ENCODE measurements at regions not wholly inside any gene's neighbourhood (a gene's known extent, or its start where the extent isn't known, plus 50 kb on each side); places are given as distances from the start of the nearest gene placed in this dataset.

DNA sequence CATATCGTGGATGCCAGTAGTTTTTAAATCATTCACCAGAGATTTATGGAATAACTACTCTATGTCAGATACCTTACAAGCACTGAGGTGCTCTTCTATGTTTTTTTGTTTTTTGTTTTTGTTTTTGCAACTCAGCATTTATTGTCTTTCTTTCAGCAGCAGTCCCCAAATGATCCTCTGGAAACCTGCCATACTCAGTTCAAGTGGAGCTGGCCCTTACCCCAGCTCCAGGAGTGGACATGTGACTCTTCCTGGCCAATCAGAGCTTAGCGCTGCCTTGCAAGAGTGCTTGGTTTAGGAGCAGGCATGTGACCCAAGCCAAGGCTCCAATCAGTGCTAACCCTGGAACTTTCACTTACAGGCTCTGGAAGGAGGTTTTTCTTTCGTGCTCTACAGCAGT, 356.6 kb upstream of the ZMIZ1 start:
- Histone ChIP-seq H3K27me3 (no peaks in the 10 kb centered on the region), H3K36me3 (no peaks in the 10 kb centered on the region)
- no peak for DNase-seq

DNA sequence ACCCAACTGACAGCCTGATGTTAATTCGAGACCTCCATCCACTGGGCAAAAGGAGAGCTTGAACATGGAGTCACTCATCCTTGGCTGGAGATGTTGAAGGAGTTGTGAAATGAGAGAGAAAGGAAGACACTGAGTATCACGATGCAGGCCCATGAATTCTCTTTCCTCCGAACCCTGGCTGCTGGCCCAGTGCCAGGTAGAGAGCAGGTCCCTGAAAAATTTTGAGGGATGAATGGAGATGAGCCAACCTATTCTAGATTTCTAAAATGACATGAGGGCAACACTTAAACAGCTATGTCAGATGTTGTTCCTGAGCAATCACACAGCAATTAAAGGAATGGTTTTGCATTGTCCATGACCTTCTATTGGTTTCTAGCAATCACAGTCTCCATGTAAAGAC, 355.1 kb upstream of the ZMIZ1 start:
- H3K36me3 ChIP-seq, result no peaks in the 10 kb centered on the region
- no peak for DNase-seq
- no peaks in the 10 kb centered on the region for H3K9me3 ChIP-seq
- no peaks in the 10 kb centered on the region for H3K27me3 ChIP-seq
- no peak overlapping the region for H3K4me3 ChIP-seq

More for the DNA sequence above, 356.6 kb upstream of the ZMIZ1 start:
- H3K9me3 ChIP-seq, result no peaks in the 10 kb centered on the region
- no peak overlapping the region for H3K4me3 ChIP-seq

DNA sequence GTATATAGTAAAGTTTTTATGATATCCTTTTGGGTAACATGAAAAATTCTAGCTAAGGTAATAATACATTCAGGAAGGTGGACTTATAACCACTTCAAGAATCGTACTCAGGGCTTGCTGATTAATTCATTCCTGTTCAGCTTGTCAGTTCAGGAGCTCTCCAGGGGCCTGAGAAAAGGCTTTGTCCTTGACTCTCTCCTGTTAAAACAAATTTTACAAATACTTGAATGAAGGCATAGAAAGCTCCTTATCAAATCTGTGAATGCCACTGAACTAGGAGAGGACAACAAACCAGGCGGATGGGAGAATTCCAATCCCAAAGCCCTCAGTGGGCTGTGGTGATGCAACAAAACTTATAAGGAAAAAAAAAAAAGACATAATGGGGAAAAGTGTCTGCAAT, 354.5 kb upstream of the ZMIZ1 start:
- Histone ChIP-seq H3K9me3 (no peaks in the 10 kb centered on the region), H3K4me3 (no peak overlapping the region), H3K36me3 (no peaks in the 10 kb centered on the region), H3K27me3 (no peaks in the 10 kb centered on the region)
- DNase-seq, result no peak

DNA sequence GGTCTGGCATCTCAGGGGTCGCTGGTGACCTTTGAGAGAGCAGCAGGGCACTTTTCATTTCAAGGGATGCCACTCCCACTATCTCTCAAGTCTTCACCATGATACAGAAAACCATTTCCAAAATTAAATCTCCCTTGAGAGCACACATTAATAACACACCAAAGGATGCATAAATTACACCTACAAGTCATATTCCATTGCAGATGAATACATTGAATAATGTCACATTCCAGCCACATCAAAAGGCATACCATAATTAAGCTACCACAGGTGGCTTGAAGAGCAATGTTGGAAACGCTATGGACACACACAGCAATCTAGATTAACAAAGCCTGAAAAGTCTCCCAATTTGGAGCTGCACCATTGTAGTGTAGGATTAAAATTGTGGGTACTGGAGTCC, 353.3 kb upstream of the ZMIZ1 start:
- DNase-seq, result no peak
- H3K9me3 ChIP-seq, result no peaks in the 10 kb centered on the region
- H3K27me3 ChIP-seq, result no peaks in the 10 kb centered on the region

DNA sequence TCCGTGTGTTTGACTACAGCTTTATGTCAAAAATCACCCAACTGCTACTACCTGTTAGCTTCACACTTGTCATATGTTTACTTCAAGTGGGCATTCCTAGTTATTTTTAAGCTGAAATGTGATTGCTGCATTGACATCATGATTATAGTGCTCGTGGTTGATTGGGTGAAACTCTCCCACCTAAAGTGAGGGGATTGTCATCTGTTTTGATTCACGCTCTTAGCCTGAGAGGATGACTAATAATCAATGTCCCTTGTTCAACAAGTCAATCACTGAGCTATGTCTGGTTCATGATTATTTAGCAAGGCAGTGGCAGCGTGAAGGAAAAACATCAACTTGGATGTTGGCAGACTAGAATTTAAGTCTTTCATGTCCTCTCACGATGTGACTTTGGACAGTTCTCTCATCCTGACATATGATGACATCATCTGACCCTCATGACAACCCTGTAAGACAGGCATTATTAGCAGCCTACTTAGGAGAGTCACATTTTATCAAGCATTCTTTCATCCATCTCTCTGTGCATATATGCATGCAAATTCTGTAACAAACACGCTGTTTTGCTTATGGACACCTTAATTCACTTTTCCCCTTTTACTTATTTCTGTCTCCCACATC, 352.6 kb upstream of the ZMIZ1 start:
- no peak overlapping the region for H3K4me3 ChIP-seq
- H3K36me3 ChIP-seq, result no peaks in the 10 kb centered on the region
- H3K27me3 ChIP-seq, result no peaks in the 10 kb centered on the region
- no peaks in the 10 kb centered on the region for H3K9me3 ChIP-seq
- no peak for DNase-seq

More for the DNA sequence above, 353.3 kb upstream of the ZMIZ1 start:
- H3K4me3 ChIP-seq, result no peak overlapping the region
- H3K36me3 ChIP-seq, result no peaks in the 10 kb centered on the region

DNA sequence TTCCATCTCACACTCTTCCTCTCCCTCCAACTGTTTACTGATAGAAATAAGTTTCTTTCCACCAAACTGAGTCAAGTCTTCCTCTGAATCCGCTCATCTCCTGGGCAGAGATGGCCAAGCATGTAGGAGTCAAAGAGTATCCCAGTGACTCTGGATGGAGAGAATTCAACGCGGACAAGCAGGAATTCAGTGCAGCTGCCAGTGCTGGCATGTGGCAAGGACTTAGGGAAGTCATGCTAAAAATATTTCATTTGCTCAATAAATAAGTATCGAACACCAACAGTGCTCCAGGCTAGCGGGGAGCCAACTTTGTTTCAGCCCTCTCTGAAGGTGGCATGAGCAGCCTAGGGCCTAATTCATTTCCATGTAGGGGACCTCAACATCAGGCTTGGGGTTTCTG, 351.6 kb upstream of the ZMIZ1 start:
- no peaks in the 10 kb centered on the region for H3K27me3 ChIP-seq
- no peaks in the 10 kb centered on the region for H3K36me3 ChIP-seq
- peak; percentile 87 for DNase-seq
- no peak overlapping the region for H3K4me3 ChIP-seq
- no peaks in the 10 kb centered on the region for H3K9me3 ChIP-seq

DNA sequence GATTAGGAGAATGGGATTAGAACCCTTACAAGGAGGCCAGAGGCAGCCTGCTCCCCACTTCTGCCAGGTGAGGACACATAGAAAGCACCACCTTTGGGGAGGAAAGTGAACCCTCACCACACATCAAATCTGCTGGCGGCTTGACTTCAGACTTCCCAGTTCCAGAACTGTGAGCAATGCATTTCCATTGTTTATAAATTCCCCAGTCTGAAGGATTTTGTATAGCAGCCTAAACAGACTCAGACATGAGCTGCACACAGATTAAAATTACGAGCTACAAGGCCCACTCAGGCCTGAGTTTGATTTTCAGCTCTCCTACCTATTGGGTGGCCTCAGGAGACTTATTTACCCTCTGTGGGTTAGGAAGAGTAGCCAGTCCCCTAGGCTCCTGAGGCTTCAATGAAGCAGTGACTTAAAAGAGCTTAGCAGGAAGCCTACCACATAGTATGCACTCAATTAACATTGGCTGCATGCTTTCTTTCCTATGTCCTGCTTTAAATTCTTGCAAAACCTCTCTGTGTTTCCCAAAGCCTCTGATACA, 350.7 kb upstream of the ZMIZ1 start:
- Histone ChIP-seq H3K36me3 (no peaks in the 10 kb centered on the region), H3K9me3 (no peaks in the 10 kb centered on the region), H3K27me3 (no peaks in the 10 kb centered on the region), H3K4me3 (no peak overlapping the region)
- no peak for DNase-seq

DNA sequence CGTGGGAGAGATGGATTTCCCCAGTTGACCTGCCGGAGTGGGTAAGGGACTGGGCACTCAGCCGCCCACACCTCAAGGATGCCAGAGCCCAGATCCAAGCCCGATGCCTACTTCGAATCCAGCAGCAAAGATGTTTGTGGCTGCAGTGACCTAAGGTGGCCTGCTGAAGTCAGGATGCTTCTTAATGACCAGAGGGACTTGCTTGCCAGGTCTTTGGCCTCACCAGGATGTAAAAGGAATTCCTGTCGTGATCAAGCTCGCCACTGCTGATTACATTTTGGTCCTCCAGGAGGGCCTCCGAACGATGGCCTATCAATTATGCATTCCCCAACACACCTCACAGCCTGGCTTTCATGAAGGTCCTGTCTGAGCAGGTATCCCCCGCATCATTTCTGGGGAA, 349.5 kb upstream of the ZMIZ1 start:
- Histone ChIP-seq H3K27me3 (no peaks in the 10 kb centered on the region), H3K9me3 (no peaks in the 10 kb centered on the region), H3K36me3 (no peaks in the 10 kb centered on the region), H3K4me3 (no peak overlapping the region)
- no peak for DNase-seq

DNA sequence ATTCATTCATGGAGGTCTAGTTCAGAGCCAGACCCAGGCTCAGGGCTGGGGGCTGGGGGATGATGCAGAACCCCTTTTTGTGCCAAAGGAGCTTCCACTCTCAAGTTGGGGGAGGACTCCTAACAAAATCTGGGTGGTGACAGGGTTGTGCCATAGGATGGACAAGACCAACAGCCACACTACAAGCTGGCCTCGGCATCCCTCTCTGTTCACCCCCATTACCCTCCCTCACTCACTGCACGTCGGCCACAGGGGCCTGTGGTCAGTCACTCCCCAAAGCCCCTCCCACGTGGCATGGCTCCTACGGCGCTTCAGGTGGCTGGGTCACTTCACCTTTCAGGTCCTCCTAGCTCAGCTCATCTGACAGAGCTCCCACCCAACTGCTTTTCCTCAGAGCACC, 348.7 kb upstream of the ZMIZ1 start:
- H3K4me3 ChIP-seq, result no peak overlapping the region
- DNase-seq, result no peak
- H3K9me3 ChIP-seq, result no peaks in the 10 kb centered on the region
- no peaks in the 10 kb centered on the region for H3K36me3 ChIP-seq
- no peaks in the 10 kb centered on the region for H3K27me3 ChIP-seq

DNA sequence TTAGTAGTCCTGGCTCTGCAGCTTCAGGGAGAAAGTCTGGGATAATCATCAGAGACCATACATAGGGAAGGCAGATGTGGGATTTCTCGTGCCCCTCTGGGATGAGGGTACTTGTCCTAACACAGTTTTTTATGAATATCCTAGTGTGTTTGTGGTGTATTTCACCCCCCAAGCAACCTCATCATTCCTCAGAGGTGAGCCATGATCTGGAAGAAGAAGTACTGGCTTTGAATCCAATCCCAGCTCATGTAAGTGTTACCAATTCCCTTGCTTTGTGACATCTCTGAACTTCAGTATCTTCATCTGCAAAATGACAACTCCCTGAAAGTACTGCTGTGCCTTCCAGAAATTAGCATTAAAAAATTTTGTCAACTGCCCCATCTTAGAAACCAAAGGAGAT, 347.5 kb upstream of the ZMIZ1 start:
- Histone ChIP-seq H3K4me3 (no peak overlapping the region), H3K36me3 (no peaks in the 10 kb centered on the region), H3K9me3 (no peaks in the 10 kb centered on the region), H3K27me3 (no peaks in the 10 kb centered on the region)
- DNase-seq, result no peak

DNA sequence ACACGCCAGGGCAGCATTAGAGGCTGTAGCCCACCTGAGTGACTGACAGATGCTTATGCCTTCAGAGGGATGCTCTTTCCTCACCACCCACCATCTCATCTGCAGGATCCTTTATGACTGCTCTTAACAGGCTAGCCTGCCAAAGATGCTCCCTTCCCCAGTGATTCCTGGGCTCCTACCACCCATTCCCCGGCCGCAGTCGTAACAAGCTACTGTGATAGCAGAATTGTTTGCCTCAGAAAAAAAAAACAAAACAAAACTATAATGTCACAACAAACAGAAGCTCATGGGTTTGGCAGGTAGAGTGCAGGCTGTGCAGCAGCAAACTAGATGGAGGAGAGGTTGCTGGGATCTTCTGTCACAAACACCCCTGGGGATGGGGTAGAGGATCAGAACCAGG, 343.9 kb upstream of the ZMIZ1 start:
- no peak for DNase-seq
- no peaks in the 10 kb centered on the region for H3K27me3 ChIP-seq
- no peak overlapping the region for H3K4me3 ChIP-seq

DNA sequence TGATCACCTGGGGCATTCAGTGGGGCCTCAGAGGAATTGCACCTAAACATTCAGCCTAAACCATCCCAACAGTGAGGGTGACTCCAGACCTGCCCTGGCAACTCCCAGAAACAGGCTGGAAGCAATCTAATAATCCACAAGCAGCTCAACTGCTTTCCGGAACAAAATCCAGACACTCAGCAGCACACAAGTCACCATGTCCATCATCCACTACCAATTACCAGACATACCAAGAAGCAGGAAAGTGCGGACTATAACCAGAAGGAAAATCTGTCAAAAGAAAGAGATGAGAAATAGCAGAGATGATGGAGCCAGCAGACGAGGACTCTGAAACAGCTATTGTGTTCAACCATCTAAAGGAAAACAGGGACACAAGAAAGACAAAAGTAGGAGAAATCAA, 342.6 kb upstream of the ZMIZ1 start:
- Histone ChIP-seq H3K27me3 (no peaks in the 10 kb centered on the region), H3K4me3 (no peak overlapping the region), H3K36me3 (no peaks in the 10 kb centered on the region), H3K9me3 (no peaks in the 10 kb centered on the region)
- no peak for DNase-seq

More for the DNA sequence above, 343.9 kb upstream of the ZMIZ1 start:
- Histone ChIP-seq H3K9me3 (no peaks in the 10 kb centered on the region), H3K36me3 (no peaks in the 10 kb centered on the region)

DNA sequence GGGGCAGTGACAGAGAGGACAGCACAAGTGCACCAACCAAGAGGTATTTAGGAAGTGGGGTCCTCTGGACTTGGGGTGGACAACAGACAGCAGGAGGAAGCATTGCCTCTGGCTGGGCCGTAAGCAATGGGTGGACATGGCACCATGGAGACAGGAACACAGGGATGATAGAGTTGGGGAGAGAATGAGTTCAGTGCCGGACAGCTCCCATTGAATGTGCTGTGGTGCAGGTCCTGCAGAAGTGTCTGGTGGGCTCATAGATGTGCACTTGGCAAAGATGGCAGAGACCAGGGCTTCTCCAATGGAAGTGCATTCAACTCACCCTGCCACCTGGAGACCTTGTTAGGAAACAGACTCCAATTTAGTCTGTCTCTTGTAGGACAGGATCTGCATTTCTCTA, 341.5 kb upstream of the ZMIZ1 start:
- Histone ChIP-seq H3K4me3 (no peak overlapping the region), H3K36me3 (no peaks in the 10 kb centered on the region), H3K27me3 (no peaks in the 10 kb centered on the region), H3K9me3 (no peaks in the 10 kb centered on the region)
- DNase-seq, result no peak

DNA sequence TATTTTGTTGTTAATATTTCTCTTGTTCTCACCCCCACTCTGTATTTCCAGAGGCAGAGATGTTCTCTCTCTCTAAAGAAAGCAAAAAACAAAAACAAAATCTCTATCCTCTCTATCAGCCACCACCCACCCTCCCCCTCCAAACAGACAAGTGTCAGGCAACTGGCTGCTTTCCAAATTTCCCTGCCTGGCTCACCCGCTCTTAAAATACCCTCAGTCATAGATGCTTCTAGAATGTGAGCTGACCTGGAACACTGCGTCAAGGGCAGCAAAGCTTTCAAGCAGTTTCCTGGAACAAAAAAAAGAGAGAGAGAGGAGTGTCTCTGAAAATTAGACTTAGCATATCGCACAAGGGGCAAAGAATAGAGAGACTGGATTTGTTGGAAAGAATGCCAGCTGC, 341.0 kb upstream of the ZMIZ1 start:
- no peak overlapping the region for H3K4me3 ChIP-seq
- no peak for DNase-seq

DNA sequence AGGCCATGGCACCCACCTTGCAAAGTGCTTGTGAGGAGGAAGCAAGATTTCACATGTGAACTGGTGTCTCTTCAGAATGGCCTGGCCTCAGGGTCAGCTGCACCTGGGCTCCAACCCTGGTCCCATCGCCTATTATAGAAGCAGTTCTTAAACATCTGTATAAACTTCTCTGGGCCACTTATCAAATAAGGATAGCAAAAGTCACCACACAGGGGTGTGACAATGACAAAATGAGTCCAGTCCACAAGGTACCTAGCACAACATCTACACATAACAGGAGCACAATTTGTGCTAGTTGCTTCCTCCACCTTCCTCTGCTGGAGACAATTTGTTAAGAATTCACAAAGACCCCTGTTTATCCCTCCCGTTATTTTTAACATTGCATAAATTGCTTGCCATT, 340.6 kb upstream of the ZMIZ1 start:
- no peaks in the 10 kb centered on the region for H3K27me3 ChIP-seq
- H3K9me3 ChIP-seq, result no peaks in the 10 kb centered on the region
- H3K4me3 ChIP-seq, result no peak overlapping the region
- no peak for DNase-seq
- no peaks in the 10 kb centered on the region for H3K36me3 ChIP-seq

More for the DNA sequence above, 341.0 kb upstream of the ZMIZ1 start:
- no peaks in the 10 kb centered on the region for H3K9me3 ChIP-seq
- H3K27me3 ChIP-seq, result no peaks in the 10 kb centered on the region
- no peaks in the 10 kb centered on the region for H3K36me3 ChIP-seq

DNA sequence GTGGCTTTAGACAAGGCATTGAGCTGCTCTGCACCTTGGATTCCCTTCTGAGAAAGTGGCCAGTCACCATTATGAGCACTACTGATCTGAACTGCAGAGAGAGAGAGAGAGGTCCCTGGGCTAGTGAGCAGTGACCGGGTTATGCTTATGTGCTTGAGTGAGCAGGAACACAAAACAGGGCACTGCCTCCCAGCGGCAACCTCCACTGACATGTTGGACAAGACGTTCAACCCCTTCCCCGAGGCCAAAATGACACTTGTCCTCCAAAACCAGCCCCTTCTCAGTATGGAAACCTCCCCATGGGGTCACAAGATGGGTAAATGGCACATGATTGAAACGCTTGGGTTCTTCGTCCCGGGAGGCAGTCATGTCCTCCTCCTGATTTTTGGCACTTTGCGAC, 339.4 kb upstream of the ZMIZ1 start:
- no peaks in the 10 kb centered on the region for H3K36me3 ChIP-seq
- H3K27me3 ChIP-seq, result no peaks in the 10 kb centered on the region
- DNase-seq, result no peak
- H3K9me3 ChIP-seq, result no peaks in the 10 kb centered on the region
- no peak overlapping the region for H3K4me3 ChIP-seq

DNA sequence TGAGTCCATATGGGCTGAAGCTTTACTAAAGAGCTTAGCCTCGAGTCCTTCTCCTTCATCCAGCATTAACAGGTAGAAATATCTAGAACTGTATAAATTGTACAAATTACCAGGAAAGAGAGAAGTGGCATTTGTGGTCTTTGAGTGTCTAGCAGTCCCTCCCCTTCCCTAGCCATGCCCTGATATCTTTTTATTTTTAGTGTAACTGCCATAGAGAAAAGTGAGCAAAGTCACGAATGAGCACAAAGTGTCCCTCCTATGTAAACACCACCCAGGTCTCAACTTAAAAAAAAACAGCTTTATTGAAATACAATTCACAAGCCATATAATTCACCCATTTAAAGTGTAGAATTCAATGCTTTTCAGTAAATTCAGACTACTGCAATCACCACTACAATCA, 339.0 kb upstream of the ZMIZ1 start:
- Histone ChIP-seq H3K9me3 (no peaks in the 10 kb centered on the region), H3K27me3 (no peaks in the 10 kb centered on the region), H3K36me3 (no peaks in the 10 kb centered on the region), H3K4me3 (no peak overlapping the region)
- DNase-seq, result no peak

DNA sequence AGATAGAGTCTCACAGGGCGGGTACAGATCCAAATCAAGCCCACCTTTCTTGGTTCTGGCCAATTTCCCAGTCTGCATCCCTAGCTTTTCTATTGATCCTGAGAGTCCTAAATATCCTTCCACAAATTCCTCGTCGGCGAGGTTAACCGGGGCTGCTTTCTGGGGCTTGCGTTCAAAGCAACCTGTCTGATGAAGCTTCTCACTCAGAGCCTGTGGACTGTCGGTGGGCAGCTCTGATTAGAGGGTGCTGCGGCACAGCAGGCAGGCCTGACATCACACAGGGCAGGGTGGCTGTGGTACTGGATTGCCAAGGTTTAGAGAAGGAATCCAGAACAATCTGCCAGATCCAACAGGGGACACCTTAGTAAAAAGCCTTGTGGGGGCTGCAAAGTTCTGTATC, 338.0 kb upstream of the ZMIZ1 start:
- no peak for DNase-seq
- H3K27me3 ChIP-seq, result no peaks in the 10 kb centered on the region
- H3K36me3 ChIP-seq, result no peaks in the 10 kb centered on the region
- no peaks in the 10 kb centered on the region for H3K9me3 ChIP-seq
- H3K4me3 ChIP-seq, result no peak overlapping the region

DNA sequence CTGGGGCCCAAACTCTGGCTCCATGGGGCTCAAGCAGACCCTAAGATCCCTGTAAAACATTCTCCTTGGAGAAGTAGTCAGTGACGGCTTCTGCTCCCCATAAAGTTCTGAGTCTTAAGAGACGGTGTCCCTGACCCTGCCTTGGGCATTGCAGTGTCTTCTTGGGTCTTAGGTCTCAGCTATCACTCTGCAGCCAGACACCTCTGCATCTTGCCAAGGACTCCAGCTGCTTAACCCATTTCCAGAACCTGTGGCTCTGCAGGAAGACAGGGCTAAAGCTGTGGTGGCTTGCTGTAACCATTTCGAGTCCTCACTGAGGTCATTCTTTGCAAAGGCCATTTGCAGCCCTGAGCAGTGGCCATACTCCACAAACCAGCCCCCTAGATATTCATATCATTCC, 337.1 kb upstream of the ZMIZ1 start:
- no peak for DNase-seq
- Histone ChIP-seq H3K9me3 (no peaks in the 10 kb centered on the region), H3K4me3 (no peak overlapping the region), H3K36me3 (no peaks in the 10 kb centered on the region), H3K27me3 (no peaks in the 10 kb centered on the region)
